ENCODE measurements at regions not wholly inside any gene's neighbourhood (a gene's known extent, or its start where the extent isn't known, plus 50 kb on each side); places are given as distances from the start of the nearest gene placed in this dataset.

GRCh38 chr14:94675036-94675435, 62.8 kb downstream of the SERPINA3 start:
- TF ChIP-seq CTCF (IDR thresholded peaks at IDR 0.05) = no peak
- no peak for TF ChIP-seq PHF8 (IDR thresholded peaks at IDR 0.05; ENCODE audit: borderline replicate concordance, low read depth)
- TF ChIP-seq RCOR1 (IDR thresholded peaks at IDR 0.05; ENCODE audit: low read depth, low read length) = no peak
- no peak for TF ChIP-seq POLR2A (IDR thresholded peaks at IDR 0.05; ENCODE audit: low read length)
- TF ChIP-seq EP300 (IDR thresholded peaks at IDR 0.05) = no peak
- TF ChIP-seq POLR2AphosphoS2 (conservative IDR thresholded peaks at IDR 0.05; ENCODE audit: low read length) = no peak
- TF ChIP-seq JUN (IDR thresholded peaks at IDR 0.05) = no peak
- TF ChIP-seq SMC3 (IDR thresholded peaks at IDR 0.05) = no peak
- no peak for TF ChIP-seq ZFP36 (IDR thresholded peaks at IDR 0.05; ENCODE audit: borderline replicate concordance, partially characterized antibody)
- TF ChIP-seq, protein P1, sequence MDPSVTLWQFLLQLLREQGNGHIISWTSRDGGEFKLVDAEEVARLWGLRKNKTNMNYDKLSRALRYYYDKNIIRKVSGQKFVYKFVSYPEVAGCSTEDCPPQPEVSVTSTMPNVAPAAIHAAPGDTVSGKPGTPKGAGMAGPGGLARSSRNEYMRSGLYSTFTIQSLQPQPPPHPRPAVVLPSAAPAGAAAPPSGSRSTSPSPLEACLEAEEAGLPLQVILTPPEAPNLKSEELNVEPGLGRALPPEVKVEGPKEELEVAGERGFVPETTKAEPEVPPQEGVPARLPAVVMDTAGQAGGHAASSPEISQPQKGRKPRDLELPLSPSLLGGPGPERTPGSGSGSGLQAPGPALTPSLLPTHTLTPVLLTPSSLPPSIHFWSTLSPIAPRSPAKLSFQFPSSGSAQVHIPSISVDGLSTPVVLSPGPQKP (IDR thresholded peaks at IDR 0.05; ENCODE audit: low read depth, low read length) = no peak
- TF ChIP-seq, protein P2, sequence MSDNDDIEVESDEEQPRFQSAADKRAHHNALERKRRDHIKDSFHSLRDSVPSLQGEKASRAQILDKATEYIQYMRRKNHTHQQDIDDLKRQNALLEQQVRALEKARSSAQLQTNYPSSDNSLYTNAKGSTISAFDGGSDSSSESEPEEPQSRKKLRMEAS (IDR thresholded peaks at IDR 0.05) = no peak
- no peak for TF ChIP-seq NR3C1 (IDR thresholded peaks at IDR 0.05)
- no peak for TF ChIP-seq CEBPB (IDR thresholded peaks at IDR 0.05)
